IPS DF 6.9 (cell line): ENCODE measurements at regions not wholly inside any gene's neighbourhood (a gene's known extent, or its start where the extent isn't known, plus 50 kb on each side); places are given as distances from the start of the nearest gene placed in this dataset.
"Not testable (repeated sequence)": the region's sequence is repeated elsewhere in the genome, so short reads cannot be mapped to it uniquely, and the experiment has no call there.

ENCODE experiments used
- DNase-seq: peaks from one replicate; pipeline ENCODE4 v3.0.0-alpha.2; 2013; ENCODE audit warnings: low read depth, low spot score
- H3K27ac ChIP-seq: one replicate; pipeline ENCODE4 v1.5.1; 2013; ENCODE audit warnings: low read length, control low read depth
- H3K27me3 ChIP-seq: 2 replicates; pipeline ENCODE4 v1.6.1; 2013; ENCODE audit warnings: mild to moderate bottlenecking, low read length; ENCODE audit not compliant: control insufficient read depth, insufficient read depth
- H3K36me3 ChIP-seq: 2 replicates; pipeline ENCODE4 v1.6.1; 2013; ENCODE audit warnings: low read length; ENCODE audit not compliant: control insufficient read depth, insufficient read depth
- H3K4me1 ChIP-seq: 2 replicates; pipeline ENCODE4 v1.6.1; 2013; ENCODE audit warnings: low read length; ENCODE audit not compliant: control insufficient read depth, insufficient read depth
- H3K4me3 ChIP-seq: 2 replicates; pipeline ENCODE4 v1.5.1; 2013; ENCODE audit warnings: mild to moderate bottlenecking, low read length
- H3K9me3 ChIP-seq: 2 replicates; pipeline ENCODE4 v1.6.1; 2013; ENCODE audit warnings: low read length, inconsistent platforms; ENCODE audit not compliant: control insufficient read depth, insufficient read depth
- WGBS: extraction: QIAGEN DNeasy Blood & Tissue Kit; methylation state at CpG from one replicate; pipeline ENCODE4 v1.1.7; 2013; ENCODE audit warnings: mixed read lengths, missing lambda C conversion rate; ENCODE audit not compliant: insufficient read length, insufficient coverage; 5-methylcytosine and 5-hydroxymethylcytosine counted together

DNA sequence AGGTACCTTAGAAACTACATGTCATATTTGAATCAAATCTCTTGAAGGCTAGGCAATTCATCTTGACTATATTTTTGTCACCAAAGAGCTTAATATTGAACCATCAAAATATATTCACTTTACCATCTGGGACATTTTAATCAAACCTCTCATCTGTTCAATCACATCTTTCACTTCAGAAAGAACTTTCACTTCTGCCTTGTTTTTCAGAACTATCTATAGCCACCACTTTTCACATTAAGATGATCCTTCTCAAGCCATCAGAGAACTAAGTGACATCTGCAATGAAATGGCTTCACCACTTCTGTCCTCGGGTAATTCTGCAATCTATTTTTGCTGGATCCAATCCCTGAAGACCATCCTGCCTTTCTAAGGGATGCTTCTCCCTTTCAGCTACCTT, 57.8 kb downstream of the OR2B2 start:
- no CpG with 5 or more reads among the region's 1 CpG for WGBS
- no peaks in the 10 kb centered on the region for H3K9me3 ChIP-seq
- no peaks in the 10 kb centered on the region for H3K27me3 ChIP-seq

DNA sequence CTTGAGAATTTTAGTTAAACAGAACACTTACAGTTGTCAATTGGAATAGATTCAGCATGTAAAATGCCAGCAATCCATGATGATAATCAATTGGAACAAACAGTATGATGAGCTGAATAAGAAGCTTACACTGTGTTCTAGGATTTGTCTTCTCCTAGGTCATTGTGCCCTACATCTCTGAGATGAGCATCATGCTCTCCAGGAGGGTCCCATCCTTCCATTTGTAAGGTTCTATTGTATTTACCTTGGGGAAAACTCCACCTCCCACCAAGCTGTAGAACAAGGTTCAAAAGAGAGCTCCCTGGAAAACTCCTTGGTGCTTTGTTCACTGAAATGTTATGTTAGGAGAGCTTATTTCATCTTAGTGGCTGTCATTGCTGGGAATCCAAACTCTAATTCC, 60.8 kb downstream of the OR2B2 start:
- DNase-seq = no peak
- H3K36me3 ChIP-seq = no peaks in the 10 kb centered on the region

More for the DNA sequence above, 57.8 kb downstream of the OR2B2 start:
- Histone ChIP-seq H3K36me3 (no peaks in the 10 kb centered on the region), H3K27ac (no peak overlapping the region), H3K4me3 (no peak overlapping the region), H3K4me1 (no peaks in the 10 kb centered on the region; the same call in 1 of the 2 replicates)
- DNase-seq = no peak

DNA sequence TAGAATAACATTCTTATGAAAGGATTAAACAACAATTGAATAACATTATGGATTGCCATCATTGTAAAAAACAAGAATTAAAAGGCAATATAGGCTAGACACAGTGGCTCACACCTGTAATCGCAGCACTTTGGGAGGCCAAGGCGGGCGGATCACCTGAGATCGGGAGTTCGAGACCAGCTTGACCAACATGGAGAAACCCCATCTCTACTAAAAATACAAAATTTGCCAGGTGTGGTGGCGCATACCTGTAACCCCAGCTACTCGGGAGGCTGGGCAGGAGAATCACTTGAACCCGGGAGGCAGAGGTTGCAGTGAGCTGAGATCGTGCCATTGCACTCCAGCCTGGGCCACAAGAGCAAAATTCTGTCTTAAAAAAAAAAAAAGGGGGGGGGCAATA, 63.2 kb downstream of the OR2B2 start:
- not testable (repeated sequence) for H3K27ac ChIP-seq, H3K9me3 ChIP-seq, H3K4me1 ChIP-seq, H3K4me3 ChIP-seq, DNase-seq, H3K27me3 ChIP-seq, H3K36me3 ChIP-seq
- WGBS = no CpG with 5 or more reads among the region's 9 CpGs

More for the DNA sequence above, 60.8 kb downstream of the OR2B2 start:
- no peaks in the 10 kb centered on the region; the same call in 1 of the 2 replicates for H3K4me1 ChIP-seq
- H3K27me3 ChIP-seq = no peaks in the 10 kb centered on the region
- no peak overlapping the region for H3K27ac ChIP-seq
- no peaks in the 10 kb centered on the region for H3K9me3 ChIP-seq
- no peak overlapping the region for H3K4me3 ChIP-seq

DNA sequence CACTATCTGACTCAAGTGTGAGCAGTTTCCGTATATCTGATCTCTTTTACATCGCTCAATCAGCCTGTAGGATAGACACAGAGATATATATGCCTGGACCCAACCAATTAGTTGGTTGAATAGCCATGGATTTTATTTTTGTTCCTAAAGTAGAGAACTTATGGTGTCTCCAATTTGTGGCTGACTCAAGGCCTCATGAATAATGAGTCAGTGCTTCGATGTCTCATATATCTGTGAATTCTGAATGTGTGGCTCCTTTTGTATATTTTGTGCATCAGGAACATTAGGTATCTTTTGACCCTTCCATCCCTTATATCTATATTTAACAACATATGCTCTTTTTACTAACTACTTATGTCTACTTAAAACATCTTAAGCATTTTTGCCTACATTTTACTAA, 64.5 kb downstream of the OR2B2 start:
- Histone ChIP-seq H3K36me3 (no peaks in the 10 kb centered on the region), H3K27me3 (no peaks in the 10 kb centered on the region), H3K4me1 (no peaks in the 10 kb centered on the region; the same call in 1 of the 2 replicates), H3K4me3 (no peak overlapping the region), H3K9me3 (no peaks in the 10 kb centered on the region), H3K27ac (no peak overlapping the region)
- WGBS = no CpG with 5 or more reads among the region's 3 CpGs
- DNase-seq = no peak

DNA sequence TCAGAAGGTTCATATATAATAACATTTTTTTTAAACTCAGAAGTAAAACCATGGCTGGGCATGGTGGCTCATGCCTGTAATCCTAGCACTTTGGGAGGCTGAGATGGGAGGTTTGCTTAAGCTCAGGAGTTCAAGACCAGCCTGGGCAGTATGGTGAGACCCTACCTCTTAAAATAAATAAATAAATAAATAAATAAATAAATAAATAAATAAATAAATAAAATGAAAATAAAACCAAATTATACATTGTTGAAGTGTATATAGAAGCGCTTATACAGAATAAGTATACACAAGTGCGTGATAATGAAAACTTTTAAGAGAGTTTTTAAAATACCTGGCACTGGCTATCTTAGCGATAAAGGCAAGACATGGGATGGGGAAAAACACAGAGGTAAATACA, 71.6 kb downstream of the OR2B2 start:
- WGBS = no CpG with 5 or more reads among the region's 3 CpGs
- Histone ChIP-seq H3K4me1 (no peaks in the 10 kb centered on the region), H3K4me3 (no peak overlapping the region), H3K9me3 (no peaks in the 10 kb centered on the region), H3K27ac (no peak overlapping the region), H3K27me3 (no peaks in the 10 kb centered on the region), H3K36me3 (no peaks in the 10 kb centered on the region)
- no peak for DNase-seq

DNA sequence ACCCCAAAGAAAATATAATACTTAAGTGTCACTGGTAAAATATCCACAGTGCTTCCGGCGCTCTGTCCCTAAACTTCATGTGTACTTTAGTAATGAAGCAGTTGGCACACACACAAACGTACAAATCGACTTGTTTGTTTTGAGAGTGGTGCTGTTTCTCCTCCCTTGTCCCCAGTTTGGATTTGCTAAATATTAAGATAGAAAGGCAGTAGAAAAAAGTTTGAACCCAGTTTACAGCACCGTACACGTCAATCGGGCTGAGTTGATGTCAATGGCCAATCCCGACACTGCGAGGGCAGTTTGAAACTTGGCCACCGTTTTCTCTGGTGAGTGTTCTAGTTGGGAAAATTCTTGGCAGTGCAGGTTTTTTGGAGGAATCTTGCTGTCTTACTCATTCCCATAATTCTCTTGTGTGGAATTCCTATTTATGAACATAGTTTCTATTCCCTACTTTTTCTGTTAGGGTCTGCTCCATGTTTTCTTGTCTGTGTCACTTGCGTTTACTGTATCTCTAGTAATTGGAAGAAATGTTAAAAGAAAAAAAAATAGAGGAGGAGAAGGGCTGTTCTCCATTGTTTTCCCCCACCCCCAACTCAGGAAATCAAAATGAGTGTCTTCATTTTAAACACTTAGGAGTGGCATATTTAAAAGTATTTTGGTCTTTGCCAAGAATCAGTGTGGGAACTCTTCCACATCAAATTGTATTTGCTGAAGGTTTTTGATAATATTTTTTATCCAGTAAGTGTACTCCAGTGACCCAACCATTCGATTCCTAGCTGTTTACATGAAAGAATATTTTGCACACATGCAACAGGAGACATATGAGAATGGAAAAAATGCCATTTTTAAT, 72.3 kb downstream of the OR2B2 start:
- WGBS = no CpG with 5 or more reads among the region's 12 CpGs
- peak overlapping the region; percentile 76; the same call in 1 of the 2 replicates for H3K4me3 ChIP-seq
- H3K27ac ChIP-seq = no peak overlapping the region
- H3K4me1 ChIP-seq = no peaks in the 10 kb centered on the region
- H3K36me3 ChIP-seq = no peaks in the 10 kb centered on the region
- no peak for DNase-seq
- no peaks in the 10 kb centered on the region for H3K9me3 ChIP-seq
- no peaks in the 10 kb centered on the region for H3K27me3 ChIP-seq

DNA sequence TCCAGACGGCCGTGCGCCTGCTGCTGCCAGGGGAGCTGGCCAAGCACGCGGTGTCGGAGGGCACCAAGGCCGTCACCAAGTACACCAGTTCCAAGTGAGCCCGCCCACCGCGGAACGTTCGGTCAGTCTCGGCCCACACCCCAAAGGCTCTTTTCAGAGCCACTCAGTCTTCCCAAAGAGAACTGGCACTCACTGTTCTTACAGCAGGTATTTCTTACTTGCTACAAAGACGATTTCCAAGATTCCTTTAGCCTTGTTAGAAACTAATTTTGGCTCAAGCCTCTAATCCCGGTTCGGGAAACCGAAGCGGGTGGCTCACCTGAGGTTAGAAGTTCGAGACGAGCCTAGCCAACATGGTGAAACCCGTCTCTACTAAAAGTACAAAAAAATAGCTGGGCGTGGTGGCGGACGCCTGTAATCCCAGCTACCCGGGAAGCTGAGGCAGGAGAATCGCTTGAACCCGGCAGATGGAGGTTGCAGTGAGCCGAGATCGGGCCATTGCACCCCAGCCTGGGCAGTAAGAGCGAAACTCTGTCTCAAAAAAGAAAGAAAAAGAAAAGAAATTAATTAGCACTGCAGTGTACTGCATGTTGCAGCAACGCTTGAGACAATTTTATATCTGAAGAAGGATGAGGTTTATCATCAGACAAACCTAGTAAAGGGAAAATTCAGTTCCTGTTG, 73.1 kb downstream of the OR2B2 start:
- H3K4me3 ChIP-seq = peak overlapping the region; percentile 76; the same call in 1 of the 2 replicates
- DNase-seq = no peak
- no peaks in the 10 kb centered on the region for H3K9me3 ChIP-seq
- no peaks in the 10 kb centered on the region for H3K4me1 ChIP-seq
- no peaks in the 10 kb centered on the region for H3K27me3 ChIP-seq
- no peaks in the 10 kb centered on the region for H3K36me3 ChIP-seq
- H3K27ac ChIP-seq = no peak overlapping the region
- no CpG with 5 or more reads among the region's 31 CpGs for WGBS

DNA sequence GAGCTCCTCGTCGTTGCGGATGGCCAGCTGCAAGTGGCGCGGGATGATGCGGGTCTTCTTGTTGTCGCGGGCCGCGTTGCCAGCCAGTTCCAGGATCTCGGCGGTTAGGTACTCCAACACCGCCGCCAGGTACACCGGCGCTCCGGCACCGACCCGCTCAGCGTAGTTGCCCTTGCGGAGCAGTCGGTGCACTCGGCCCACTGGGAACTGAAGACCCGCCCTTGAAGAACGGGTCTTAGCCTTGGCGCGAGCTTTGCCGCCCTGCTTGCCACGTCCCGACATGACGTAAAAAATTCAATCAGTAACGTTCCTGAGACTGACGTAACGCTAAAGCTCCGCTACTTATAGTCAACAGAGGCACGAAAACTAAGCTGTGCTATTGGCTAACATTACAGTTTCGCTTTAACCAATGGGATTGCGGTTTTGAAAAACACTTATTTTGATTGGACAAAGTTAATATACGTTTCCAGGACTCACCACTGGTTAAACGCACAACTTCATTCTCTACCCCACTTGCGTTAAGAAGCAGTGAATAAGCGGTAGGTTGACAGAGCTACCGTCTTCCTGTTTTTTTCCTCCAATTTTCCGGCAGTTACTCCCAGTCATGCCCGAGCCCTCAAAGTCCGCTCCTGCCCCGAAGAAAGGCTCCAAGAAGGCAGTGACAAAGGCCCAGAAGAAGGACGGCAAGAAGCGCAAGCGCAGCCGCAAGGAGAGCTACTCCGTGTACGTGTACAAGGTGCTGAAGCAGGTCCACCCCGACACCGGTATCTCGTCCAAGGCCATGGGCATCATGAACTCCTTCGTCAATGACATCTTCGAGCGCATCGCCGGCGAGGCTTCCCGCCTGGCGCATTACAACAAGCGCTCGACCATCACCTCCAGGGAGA, 73.9 kb downstream of the OR2B2 start:
- H3K27ac ChIP-seq = no peak overlapping the region
- no CpG with 5 or more reads among the region's 66 CpGs for WGBS
- H3K4me3 ChIP-seq = peak overlapping the region; percentile 76

GRCh38 chr6:27837625-27838057, 74.6 kb downstream of the OR2B2 start:
- DNase-seq = no peak
- Histone ChIP-seq H3K27ac (no peak overlapping the region), H3K36me3 (no peaks in the 10 kb centered on the region), H3K4me3 (peak overlapping the region; percentile 54), H3K27me3 (no peaks in the 10 kb centered on the region), H3K4me1 (no peaks in the 10 kb centered on the region), H3K9me3 (no peaks in the 10 kb centered on the region)
- no CpG with 5 or more reads among the region's 11 CpGs for WGBS

More for the DNA sequence above, 73.9 kb downstream of the OR2B2 start:
- H3K9me3 ChIP-seq = no peaks in the 10 kb centered on the region
- H3K36me3 ChIP-seq = no peaks in the 10 kb centered on the region
- peak; percentile 93 for DNase-seq
- no peaks in the 10 kb centered on the region for H3K4me1 ChIP-seq
- no peaks in the 10 kb centered on the region for H3K27me3 ChIP-seq
